Erythroblast (primary cell): ENCODE measurements at regions not wholly inside any gene's neighbourhood (a gene's known extent, or its start where the extent isn't known, plus 50 kb on each side); places are given as distances from the start of the nearest gene placed in this dataset.

Experiments
- GATA1 ChIP-seq: IDR thresholded peaks from 2 replicates; pipeline ENCODE4 v1.6.1; 2011; ENCODE audit warnings: low read depth, mild to moderate bottlenecking, control low read depth, low read length, moderate library complexity
- POLR2A ChIP-seq: IDR thresholded peaks from 2 replicates; pipeline ENCODE4 v1.6.1; 2011; ENCODE audit warnings: mild to moderate bottlenecking, low read length

GRCh38 chr3:148232389-148232788, 465.3 kb upstream of the AGTR1 start:
- no peak for TF ChIP-seq POLR2A
- TF ChIP-seq GATA1, result no peak
